ENCODE measurements at regions not wholly inside any gene's neighbourhood (a gene's known extent, or its start where the extent isn't known, plus 50 kb on each side); places are given as distances from the start of the nearest gene placed in this dataset.
A peak's percentile ranks its signal among the peaks of the same experiment; 100 is the strongest.
"Not testable (repeated sequence)": the region's sequence is repeated elsewhere in the genome, so short reads cannot be mapped to it uniquely, and the experiment has no call there.

DNA sequence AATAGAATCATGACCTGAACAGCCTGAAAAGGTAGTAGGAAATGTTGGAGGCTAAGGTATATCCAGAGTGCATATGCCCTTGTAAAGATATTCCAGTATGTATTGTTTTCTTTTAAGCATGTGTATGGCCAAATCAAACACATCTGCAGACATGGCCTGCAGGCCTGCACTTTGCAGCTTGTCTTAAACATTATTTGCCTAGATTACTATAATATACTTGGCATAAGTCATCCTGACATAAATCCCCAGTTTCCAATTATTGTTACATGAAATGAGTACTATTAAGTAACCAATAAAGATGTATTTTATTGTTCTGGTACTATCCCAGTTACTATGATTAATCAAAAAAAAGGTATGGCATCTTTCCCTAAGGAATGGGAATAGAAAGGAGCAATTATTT is 169.1 kb upstream of the PTBP2 start:
- DNase-seq: no peak

- no peak for DNase-seq
Observed at GRCh38 chr1:96553811-96554210, 167.8 kb upstream of the PTBP2 start.

DNA sequence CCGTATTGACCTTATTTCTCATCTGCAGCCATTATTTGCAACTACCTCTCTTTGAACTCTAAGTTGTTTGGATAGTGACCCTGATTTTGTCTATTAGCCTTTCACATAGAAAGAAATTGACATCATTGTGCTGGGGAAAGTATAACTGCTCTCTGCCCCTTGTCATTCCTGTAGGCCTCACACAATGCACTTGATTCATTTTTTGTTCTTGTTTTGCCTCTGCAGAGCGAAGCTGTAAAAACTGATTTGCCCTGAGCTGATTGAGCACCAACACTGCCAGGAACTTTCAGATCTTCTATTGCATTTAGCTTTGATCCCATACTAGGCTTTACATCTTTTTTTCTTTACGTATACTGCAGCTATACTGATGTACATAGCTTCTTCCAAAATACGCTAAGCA is 167.2 kb upstream of the PTBP2 start:
- DNase-seq: no peak

GRCh38 chr1:96557336-96557735 is 164.2 kb upstream of the PTBP2 start:
- no peak for DNase-seq

GRCh38 chr1:96558635-96559034 is 162.9 kb upstream of the PTBP2 start:
- no peak for DNase-seq

DNA sequence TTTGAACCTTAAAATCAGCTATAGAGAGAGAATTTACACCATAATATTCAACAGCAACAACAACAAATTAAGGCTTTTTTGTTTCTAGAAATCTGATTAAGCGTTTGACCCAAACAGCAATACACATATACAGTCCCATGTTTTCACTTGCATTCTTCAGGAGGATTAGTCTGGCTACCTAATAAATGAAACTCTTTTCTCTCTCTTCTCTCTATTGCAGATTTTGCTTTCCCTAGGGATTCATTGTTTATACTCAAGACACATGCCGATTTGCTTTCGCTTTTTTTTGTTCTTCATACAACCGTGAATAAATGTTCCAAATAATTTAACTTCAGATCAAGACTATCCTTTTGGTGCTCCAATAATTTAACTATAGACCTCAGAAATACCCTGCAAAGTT is 162.4 kb upstream of the PTBP2 start:
- no peak for DNase-seq

DNA sequence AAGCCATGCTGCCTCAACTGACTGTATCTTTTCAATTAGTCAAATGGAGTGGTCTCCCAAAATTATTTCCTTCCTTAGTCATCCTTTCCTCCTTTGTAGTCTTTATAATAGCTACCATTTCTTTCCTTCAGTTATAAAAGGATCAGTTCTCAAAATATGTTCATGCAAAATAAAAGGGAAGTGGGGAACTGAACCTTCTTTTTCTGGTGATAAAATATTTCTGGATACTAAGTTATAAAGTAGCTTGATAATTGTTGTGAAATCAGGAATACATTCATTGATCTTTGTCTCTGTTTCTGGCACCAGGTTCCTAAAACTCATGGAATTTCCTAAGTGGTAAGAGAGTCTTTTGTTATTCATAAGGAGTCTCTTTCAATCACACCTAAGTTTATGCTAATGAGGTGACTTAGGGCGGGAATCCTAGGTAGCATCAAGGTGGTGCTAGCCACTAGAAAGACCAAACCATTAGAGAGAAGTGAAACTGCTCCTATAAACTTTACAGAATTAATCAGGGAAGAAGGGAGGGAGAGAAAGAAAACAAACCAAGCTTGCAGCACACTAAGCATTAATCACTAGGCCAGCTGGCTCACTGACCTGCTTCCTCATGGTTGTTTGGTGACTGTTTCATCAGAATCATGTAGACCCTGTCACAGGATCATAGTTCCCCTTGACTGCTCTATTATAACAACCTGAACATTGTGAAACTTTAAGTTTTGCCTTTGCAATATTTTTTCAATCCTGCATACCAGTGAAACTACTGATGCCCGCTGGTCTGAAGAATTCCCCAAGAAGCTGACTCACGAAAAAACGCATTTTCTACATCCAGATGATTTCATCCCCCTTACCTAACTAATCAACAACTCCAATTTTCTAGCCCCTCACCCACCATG is 161.6 kb upstream of the PTBP2 start:
- DNase-seq: peak; percentile 7

DNA sequence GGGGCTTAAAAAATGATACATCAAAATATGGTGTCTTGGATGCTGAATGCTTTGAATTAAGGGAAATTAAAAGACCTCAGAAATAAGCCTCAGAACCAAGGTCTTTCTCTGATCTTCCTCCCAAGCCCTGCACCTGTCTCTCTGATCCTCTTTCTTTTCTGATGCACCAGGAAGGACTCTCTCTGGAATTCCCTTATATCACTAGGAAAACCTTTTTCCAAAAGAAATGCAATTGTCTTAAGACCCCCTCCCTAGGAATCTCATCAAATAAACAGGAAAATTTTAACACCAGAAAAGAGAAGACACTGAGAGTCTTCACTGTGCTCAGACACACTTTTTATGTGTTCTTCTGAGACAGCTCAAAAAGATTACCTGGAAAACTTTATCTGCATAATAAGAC is 159.5 kb upstream of the PTBP2 start:
- no peak for DNase-seq

DNA sequence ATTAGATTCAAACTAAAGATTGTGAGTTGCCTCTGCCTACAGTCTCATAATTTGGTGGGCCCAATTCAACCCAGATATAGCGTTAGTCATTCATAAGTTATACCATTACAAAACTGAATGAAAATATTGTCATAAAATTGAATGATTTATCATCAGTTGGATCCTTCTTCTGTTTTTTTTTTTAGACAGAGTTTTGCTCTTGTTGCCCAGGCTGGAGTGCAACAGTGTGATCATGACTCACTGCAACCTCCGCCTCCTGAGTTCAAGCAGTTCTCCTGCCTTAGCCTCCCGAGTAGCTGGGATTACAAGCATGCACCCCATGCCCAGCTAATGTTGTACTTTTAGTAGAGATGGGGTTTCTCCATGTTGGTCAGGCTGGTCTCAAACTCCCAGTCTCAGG is 157.2 kb upstream of the PTBP2 start:
- not testable (repeated sequence) for DNase-seq

GRCh38 chr1:96565546-96565945 is 156.0 kb upstream of the PTBP2 start:
- DNase-seq: no peak

- DNase-seq: no peak
Observed at GRCh38 chr1:96568639-96569038, 152.9 kb upstream of the PTBP2 start.

DNA sequence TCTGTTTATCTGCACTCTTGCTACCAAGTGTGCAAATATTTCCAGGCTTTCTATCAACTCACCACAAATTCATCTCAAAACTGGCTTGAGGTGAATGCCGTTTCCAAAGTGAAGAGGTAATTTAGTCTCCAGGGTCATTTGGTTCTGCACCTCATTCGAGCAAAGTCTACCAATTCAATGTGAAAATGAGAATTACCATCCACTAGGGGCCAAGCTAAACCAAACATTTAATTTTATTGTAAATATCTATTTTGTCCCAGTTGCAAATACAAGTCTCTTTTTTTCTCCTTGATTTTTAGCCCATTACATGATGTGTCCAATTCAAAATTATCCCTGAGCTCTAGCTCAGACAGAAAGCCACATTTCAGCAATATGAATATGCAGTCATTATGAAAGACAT is 152.3 kb upstream of the PTBP2 start:
- DNase-seq: no peak

GRCh38 chr1:96579636-96580035 is 141.9 kb upstream of the PTBP2 start:
- no peak for DNase-seq

GRCh38 chr1:96580920-96581319 is 140.7 kb upstream of the PTBP2 start:
- no peak for DNase-seq

- no peak for DNase-seq
Observed at GRCh38 chr1:96581772-96582171, 139.8 kb upstream of the PTBP2 start.

- DNase-seq: no peak
Observed at GRCh38 chr1:96583903-96584302, 137.7 kb upstream of the PTBP2 start.

- DNase-seq: no peak
Observed at GRCh38 chr1:96587222-96587621, 134.4 kb upstream of the PTBP2 start.

GRCh38 chr1:96588416-96588995 is 133.1 kb upstream of the PTBP2 start:
- DNase-seq: no peak

DNA sequence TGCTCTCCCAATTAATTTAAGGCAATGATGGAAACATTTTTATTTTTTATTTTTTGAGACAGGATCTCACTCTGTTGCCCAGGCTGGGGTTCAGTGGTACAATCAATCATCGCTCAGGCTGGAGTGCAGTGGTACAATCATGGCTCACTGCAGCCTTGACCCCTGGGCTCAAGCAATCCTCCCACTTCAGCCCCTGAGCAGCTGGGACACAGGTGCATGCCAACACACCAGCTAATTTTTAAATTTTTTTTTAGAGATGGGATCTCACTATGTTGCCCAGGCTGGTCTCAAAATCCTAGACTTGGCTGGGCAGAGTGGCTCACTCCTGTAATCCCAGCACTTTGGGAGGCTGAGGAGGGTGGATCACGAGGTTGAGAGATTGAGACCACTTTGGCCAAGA is 126.1 kb upstream of the PTBP2 start:
- not testable (repeated sequence) for DNase-seq

GRCh38 chr1:96596226-96596922 is 125.2 kb upstream of the PTBP2 start:
- DNase-seq: no peak

- DNase-seq: no peak
Observed at GRCh38 chr1:96597218-96597617, 124.4 kb upstream of the PTBP2 start.

DNA sequence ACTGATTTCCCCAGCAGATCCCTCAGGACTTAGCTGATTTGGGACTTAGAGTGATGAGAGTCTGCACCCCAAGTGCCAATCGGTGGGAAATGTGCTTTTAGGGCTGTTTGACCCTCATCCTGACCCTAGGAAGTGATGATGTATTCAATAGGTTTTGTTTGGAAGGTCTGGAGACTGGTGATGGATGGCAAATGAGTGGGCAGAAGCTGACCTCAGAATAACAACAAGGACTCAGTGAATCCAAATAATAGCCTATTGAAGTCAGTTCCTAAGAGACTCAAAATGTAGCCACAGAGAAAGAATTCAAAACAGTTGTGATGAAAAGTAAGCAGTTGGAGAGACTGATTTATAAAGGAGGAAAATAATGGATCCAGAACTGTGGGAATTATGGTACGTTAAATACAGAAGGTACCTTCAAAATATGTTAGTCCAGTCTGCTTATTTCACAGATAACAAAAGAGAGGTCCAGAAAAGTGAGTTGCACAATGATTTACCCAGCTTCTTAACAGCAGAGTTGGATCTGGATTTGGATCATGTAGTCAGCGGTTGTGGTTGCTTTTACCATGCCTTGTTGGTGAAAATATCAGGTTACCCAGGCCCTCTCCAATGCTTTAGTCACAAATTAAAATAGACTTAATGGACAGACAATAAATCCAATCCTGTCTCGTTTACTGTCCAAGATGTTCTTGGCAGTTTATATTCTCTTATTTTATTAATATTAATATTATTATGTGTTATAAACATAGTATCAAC is 123.0 kb upstream of the PTBP2 start:
- DNase-seq: no peak

GRCh38 chr1:96604620-96605019 is 117.0 kb upstream of the PTBP2 start:
- DNase-seq: not testable (repeated sequence)

Data from left kidney (tissue), 1 donor.